ENCODE measurements at regions not wholly inside any gene's neighbourhood (a gene's known extent, or its start where the extent isn't known, plus 50 kb on each side); places are given as distances from the start of the nearest gene placed in this dataset.
"Not testable (repeated sequence)": the region's sequence is repeated elsewhere in the genome, so short reads cannot be mapped to it uniquely, and the experiment has no call there.

DNA sequence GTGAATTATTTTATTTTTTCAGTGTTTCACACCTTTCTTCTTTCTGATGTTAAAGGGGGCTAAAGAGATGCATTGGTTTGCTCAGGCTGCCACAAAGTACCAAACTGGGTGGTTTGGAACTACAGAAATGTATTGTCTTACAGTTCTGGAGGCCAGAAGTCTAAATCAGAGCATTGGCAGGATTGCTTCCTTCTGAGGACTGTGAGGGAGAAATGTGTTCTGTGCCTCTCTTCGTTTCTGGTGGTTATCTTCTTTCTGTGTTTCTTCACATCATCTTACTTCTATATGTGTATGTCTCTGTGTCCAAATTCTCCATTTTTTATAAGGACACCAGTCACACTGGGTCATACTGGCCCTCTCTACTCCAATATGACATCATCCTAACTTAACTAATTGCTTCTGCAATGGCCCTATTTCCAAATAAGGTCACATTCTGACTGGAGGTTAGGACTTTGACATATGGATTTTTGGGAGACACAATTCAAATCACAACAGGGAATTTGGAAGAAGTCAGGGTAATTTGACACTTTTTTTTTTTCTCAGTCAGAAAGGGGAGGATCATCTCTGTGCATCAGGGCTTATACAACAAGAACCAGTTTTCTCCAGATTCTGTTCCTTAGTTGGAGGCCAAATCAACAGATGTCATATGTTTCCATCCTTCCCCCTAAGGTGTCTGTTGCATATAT, 188.2 kb downstream of the KCNRG start:
- DNase-seq, result no peak
- intact Hi-C loops (cut with DNase I), result no loop called here
- ATAC-seq (ENCODE audit: poor library complexity), result no peak

DNA sequence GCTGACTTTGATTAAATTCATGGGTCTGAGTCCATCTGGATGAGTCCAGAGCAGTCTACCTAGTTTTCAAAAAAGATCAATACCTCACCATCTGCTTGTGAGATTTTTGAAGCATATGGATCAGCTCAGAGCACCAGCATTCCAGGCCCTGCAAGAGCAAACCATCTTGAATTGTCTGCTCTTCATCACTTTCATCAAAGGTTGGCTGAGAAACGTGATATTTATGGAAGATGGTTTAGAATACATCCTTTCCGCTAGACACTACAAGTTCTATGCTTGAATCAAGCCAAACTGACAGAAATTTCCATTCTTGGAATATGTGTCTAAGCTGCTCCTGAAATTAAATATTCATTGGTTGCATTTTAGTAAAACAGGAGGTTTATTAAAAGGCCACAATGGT, 190.3 kb downstream of the KCNRG start:
- no peak for ATAC-seq (ENCODE audit: poor library complexity)
- DNase-seq, result no peak
- intact Hi-C loops (cut with DNase I), result no loop called here

DNA sequence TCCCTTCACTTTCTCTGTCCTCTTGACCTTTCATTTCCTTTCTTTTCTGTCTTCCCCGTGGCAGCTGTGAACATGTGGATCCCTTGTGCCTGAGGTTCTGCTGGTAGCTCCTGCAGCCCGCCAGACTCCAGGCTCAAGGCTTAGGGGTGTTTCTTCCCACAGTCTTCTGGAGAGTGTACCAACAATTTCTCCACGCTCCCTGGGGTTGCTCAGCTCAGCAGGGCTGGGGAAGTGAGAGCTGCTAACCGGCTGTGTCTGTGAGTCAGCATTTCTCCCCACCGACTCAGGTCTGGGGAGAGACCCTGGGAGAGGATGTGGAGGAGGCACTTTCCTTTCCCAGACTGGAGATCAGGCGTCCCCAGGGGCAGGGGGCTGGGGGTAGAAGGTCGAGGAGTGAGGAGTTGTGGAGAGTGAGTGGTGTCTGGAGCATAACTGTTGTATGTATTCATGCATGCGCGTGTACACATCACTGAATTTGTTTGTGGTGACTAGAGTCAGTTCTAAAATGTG, 193.6 kb downstream of the KCNRG start:
- ATAC-seq (ENCODE audit: poor library complexity) (peak; percentile 90), DNase-seq (peak; percentile 73)
- intact Hi-C loops (cut with DNase I), result no loop called here

DNA sequence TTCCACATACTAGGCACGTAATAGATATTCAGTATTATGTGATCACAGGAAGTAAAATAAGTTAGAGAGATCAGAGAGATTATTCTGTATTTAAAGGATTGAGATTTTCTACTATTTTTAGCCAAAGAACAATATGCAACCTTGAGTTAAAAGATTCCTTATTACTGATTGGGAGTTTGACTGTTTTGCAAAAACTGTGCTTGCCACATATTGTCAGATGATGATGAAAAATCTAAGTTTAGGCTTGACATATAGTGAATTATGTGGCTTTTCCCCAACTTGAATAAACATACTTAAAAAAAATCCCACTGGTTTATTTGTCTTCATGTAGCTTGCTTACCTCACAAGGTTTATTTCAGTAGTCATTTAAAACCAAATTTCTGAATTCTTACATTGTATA, 194.4 kb downstream of the KCNRG start:
- no peak for ATAC-seq (ENCODE audit: poor library complexity)
- no peak for DNase-seq
- intact Hi-C loops (cut with DNase I), result no loop called here

DNA sequence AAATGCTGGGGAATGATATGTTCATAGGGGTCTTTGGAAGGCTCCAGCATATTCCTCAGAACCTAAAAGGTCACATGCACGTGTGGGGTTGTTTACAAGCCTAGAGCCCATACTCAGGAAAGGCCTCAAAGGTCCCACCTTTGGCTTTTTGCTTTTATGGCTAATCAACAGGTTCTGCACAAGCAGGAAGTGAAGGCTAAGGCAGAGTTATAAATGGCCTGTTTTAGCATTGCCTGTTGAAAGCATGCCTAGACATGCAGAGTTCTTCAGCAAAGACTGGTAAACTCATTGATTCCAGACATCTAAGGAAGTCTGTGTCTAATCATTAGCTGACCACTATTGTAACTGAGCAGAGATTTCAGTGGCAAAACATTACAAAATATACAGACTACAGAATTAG, 198.3 kb downstream of the KCNRG start:
- intact Hi-C loops (cut with DNase I), result no loop called here
- ATAC-seq (ENCODE audit: poor library complexity), result no peak

DNA sequence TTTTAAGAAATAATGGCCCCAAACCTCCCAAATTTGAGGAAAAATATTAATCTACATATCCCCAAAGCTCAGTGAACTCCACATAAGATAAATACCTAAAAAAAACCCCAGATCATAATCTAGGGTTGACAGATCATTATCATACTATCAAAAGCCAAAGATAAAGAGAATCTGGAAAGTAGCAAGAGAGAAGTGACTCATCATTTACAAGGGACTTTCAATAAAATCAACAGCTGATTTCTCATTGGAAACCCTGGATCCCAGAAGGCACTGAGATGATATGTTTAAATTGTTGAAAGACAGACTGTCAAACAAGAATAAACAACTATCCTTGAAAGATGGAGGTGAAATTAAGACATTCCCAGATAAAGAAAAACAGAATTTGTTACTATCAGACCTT, 199.3 kb downstream of the KCNRG start:
- intact Hi-C loops (cut with DNase I), result no loop called here
- ATAC-seq (ENCODE audit: poor library complexity), result no peak
- no peak for DNase-seq

More for the DNA sequence above, 198.3 kb downstream of the KCNRG start:
- no peak for DNase-seq

DNA sequence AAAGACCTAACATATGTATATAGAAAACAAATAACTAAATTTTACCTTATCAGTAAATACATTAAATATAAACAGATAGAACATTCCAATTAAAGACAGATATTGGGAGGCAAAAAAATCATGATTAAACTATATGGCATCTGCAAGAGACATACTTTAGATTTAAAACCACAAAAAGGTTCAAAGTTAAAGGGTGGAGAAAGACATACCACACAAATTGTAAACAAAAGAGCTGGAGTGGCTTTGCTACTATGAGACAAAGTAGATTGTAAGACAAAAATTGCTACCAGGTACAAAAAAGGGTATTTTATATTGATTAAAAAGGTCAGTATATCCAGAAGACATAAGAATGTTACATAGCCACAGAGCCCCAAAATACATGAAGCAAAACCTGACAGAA, 200.2 kb downstream of the KCNRG start:
- no peak for ATAC-seq (ENCODE audit: poor library complexity)
- DNase-seq, result no peak
- intact Hi-C loops (cut with DNase I), result no loop called here

DNA sequence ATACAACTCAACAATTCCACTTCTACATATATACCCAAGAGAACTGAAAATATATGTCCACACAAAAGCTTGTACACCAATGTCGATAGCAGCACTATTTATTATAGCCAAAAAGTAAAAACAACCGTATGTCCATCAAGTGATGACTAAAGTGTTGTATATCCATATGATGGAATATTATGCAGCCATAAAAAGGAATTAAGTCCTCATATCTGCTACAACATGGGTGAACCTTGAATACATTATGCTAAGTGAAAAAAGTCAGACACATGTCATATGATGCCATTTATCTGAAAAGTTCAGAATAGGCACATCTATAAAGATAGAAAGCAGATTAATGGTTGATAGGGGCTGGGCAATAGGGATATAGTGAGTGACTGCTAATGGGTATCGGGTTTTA, 204.5 kb downstream of the KCNRG start:
- no peak for DNase-seq
- ATAC-seq (ENCODE audit: poor library complexity), result no peak
- intact Hi-C loops (cut with DNase I), result no loop called here

DNA sequence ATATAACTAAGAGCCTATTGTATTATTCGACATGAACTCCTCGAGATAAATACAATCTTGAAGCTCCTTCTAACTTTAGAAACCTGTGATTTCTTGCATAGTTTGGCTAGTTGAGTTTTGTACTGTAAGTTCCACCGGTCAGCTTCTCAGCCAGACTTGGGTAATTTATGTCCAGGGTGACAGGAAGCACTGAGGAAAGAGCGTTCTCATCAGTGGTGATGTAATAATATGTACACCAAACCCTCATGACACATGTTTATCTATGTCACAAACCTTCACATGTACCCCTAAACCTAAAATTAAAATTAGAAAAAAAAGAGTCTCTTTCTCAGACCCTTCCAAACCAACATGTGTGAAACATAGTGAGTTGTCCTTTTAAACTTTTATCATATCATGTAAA, 205.7 kb downstream of the KCNRG start:
- DNase-seq, result no peak
- no peak for ATAC-seq (ENCODE audit: poor library complexity)
- intact Hi-C loops (cut with DNase I), result no loop called here

DNA sequence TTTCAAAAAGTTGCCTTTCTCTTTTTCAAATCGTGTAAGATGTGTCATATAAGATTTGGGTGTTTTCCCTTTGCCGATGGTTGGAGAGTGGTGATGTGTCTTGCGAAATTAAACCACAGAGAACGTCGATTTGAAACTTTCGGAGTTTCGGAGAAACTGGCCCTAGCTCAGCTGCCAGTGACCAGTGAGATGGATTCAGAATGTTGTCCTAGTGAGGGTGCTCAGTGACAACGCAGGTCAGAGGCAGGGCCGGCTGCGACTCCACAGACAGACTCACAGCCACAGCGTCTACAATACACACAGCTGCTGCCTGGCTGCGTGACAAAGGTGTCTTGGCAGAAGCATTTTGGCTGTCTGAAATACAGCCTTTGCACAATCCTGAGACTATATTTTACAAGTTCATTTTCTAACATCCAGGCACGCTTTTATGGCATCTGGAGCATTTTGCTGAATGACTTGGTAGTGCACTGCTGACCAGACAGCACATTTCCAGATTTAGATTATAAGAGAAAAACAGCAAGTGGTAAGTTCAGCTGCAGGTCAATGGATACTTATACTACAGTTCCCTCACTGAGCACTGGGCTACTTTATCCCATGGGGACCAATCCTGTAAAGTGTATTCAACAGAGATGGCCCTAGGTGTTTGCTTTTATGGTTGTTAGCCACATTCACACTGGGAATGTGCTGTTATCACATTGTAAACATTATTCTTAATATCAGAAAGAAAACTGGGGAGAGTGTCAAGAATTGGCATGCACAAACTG, 207.5 kb downstream of the KCNRG start:
- intact Hi-C loops (cut with DNase I), result no loop called here
- DNase-seq (peak; percentile 90), ATAC-seq (ENCODE audit: poor library complexity) (peak; percentile 92)

DNA sequence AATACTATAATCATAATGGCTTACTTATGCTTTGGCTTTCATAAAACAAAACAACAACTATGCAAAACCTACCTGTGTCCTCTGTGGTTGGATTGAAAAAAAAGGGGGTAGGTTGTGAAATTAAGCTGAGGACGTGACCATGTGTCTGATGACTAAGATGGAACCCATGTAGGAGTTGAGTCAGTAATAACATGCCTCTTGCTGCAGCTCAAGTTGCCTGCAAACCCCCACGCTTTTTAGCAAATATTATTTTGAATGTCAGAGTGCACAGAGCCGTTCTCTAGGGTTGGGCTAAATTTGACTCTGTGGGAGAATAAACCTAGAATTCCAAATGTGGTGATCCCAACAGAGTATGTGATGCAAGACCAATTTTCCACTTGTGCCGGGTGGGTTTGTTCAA, 209.3 kb downstream of the KCNRG start:
- no peak for ATAC-seq (ENCODE audit: poor library complexity)
- intact Hi-C loops (cut with DNase I), result no loop called here

DNA sequence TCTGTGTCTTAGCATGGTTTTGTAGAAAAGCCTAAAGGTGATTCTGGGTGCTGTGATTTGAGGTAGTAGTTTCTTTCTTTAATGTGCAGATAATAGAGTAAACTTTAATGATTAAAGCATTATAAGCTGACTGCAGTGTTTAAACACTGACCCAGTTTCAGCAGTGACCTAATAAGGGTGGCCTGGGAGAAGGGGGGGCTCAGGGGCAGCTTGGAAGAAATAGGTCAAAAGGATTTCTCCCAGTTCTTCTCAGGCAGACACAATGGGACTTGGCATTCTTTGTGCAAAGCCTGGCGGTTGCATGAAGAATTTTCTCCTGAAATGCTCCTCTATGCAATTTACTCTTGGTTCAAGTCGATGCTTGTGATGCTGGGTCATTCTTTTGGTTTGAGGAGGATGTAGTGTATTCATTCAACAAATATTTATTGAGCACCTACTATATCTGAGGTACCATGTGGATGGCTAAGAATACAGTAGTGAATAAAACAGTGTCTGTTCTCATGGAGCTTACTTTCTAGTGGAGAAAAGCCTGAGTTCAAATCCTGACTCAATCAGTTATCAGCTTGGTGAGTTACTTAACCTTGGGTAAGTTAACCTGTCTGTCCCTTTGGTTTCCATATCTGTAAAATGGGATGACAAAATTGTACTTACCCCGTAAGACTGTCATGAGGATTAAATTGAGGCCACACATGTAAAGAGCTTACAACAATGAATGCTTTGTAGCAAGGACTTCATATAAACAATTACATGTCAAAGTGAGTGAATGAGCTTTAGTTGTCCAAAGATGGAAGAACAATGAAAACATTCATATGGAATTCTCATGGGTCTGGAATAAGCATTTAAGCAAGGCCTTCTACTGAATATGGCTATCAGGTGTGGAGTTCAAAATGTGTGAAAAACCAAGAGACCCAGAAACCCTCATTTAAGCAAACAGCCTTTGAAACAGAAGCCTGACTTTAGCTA, 210.2 kb downstream of the KCNRG start:
- DNase-seq, result no peak
- intact Hi-C loops (cut with DNase I), result no loop called here
- ATAC-seq (ENCODE audit: poor library complexity), result no peak

More for the DNA sequence above, 209.3 kb downstream of the KCNRG start:
- no peak for DNase-seq

DNA sequence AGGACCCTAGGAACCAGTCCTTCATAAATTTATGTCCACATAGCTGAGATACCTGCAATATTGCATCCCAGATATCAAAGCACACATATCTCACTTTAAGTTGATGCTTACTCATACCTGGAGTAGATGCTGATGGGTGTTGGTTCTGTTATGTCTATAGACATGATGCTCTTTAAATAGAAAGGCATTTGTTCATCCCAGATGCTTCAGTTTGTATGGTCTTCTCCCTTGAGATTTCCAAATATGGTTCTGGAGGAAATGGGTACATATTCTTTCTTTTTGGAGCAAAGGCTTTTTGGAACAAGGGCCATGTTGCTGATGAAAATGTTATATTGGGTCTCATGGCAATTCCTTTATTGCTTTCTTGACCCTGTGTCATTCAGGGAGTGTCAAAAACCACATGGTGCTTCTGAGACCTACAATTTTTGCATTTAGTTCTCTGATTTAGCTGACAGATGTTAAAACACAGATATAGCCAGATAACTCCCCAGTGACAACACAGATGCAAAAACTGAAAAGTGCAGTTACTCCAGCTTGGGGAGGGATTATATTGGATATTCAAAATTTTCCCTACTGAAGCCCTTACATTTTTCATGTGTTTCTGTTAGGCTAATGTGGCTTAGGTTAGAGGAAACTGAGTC, 211.4 kb downstream of the KCNRG start:
- ATAC-seq (ENCODE audit: poor library complexity), result no peak
- intact Hi-C loops (cut with DNase I), result no loop called here
- no peak for DNase-seq

DNA sequence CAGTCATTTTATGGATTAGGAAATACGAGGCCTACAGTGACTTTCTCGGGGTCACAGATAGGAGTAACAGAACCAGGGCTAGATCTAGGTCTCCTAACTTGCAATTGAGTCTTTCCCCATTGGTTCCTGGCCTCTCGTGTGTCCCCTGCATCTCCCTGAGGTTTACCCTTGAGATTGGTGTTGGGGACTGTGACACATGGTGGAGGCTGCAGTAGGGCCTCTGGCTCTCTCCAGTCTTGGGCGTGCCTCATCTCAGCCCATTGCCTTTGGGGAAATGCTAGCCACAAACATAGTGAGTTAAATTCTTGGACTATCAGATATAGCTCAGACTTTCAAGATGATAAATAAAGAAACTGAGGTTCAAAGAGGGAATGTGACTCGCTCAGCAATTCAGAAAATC, 212.1 kb downstream of the KCNRG start:
- ATAC-seq (ENCODE audit: poor library complexity) (no peak), DNase-seq (no peak)
- intact Hi-C loops (cut with DNase I), result no loop called here

DNA sequence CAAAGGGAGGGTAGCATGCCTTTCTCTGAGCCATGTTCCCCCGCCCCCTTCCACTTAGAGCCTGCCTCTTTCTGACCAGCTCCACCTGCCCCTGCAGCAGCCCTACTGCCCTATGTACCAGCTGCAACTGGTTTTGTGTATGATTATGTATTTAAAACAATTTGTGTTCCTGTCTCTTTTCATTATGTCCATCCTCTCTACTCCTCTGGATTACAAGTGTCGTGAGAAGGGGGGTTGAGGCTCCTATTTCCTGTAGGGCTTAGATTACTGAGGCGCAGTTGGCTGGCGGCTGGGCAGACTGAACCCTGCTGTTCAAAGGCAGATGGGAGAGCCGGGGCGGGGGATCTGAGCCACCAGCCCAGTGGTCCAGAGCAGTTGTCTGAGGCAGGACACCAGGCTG, 213.3 kb downstream of the KCNRG start:
- DNase-seq (no peak), ATAC-seq (ENCODE audit: poor library complexity) (no peak)
- intact Hi-C loops (cut with DNase I), result no loop called here

DNA sequence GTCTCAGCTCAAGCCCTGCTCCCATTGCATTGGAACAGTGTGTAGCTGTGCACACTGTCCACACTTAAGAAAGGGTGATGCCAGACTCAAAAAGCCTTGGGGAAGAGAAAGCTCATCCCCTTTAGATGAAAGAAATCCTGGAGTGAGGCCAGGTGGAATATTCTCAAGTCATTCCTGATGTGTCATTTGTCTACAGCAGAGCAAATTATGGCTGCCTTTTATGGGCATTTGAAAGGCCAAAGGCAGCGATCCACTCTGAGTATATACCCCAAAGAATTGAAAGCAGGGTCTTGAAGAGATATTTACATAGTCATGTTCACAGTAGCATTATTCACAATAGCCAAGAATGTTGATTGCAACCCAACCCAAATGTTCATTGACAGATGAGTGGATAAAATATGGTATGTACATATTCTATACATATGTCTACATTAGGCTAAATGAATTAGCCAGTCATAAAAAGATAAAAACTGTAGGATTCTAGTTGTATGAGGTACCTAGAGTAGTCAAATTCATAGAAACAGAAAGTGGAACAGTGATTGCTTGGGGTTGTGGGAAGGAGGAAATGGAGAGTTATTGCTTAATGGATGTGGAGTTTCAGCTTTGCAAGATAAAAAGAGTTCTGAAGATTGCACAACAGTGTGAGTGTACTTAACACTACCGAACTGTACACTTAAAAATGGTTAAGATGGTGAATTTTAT, 214.9 kb downstream of the KCNRG start:
- intact Hi-C loops (cut with DNase I), result no loop called here
- peak; percentile 72 for ATAC-seq (ENCODE audit: poor library complexity)

DNA sequence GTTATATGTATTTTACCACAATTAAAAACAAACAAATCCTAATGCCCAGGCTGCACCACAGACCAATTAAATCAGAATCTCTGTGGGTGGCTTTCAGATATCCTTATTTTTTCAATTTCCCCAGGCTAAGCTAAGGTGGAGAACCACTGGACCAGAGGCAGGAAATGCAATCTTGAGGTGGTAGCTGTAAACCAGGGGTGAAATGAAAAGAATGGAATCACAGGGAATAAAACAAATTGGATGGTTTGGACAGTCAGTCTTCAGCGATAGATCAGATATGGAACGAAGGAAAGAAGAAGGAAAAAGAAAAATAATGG, 215.4 kb downstream of the KCNRG start:
- intact Hi-C loops (cut with DNase I), result no loop called here
- no peak for ATAC-seq (ENCODE audit: poor library complexity)

More for the DNA sequence above, 214.9 kb downstream of the KCNRG start:
- no peak for DNase-seq

DNA sequence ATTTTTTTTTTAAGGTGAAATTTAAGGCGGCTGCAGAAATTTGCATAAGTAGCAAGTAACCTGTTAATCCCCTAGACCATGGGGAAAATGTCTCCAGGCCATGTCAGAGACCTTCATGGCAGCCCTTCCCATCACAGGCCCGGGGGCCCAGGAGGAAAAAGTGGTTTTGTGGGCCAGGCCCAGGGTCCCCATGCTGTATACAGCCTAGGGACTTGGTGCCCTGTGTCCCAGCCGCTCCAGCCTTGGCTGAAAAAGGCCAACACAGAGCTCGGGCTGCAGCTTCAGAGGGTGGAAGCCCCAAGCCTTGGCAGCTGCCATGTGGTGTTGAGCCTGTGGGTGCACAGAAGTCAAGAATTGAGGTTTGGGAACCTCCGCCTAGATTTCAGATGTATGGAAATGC, 218.3 kb downstream of the KCNRG start:
- DNase-seq; intact Hi-C loops (cut with DNase I); ATAC-seq (ENCODE audit: poor library complexity): not testable (repeated sequence)

More for the DNA sequence above, 215.4 kb downstream of the KCNRG start:
- no peak for DNase-seq
